DOHH2 (cell line): ENCODE measurements at regions not wholly inside any gene's neighbourhood (a gene's known extent, or its start where the extent isn't known, plus 50 kb on each side); places are given as distances from the start of the nearest gene placed in this dataset.

Experiments
- CTCF ChIP-seq: fragments of 200-600 bp; sonication (generic); IDR thresholded peaks from one replicate; pipeline ENCODE4 v1.5.1; 2014; ENCODE audit warnings: antibody characterized with exemption, mild to moderate bottlenecking, low read depth, low read length; ENCODE audit not compliant: poor library complexity, severe bottlenecking
- EZH2phosphoT487 ChIP-seq: fragments of 200-600 bp; sonication (generic); IDR thresholded peaks from 2 replicates; pipeline ENCODE4 v1.6.1; 2017; ENCODE audit warnings: borderline replicate concordance, mild to moderate bottlenecking, antibody characterized with exemption, low read length, moderate library complexity, mixed read lengths

GRCh38 chr10:44281089-44281613 lies 103.7 kb downstream of the CXCL12 start:
- TF ChIP-seq CTCF (no peak), EZH2phosphoT487 (no peak)
